ENCODE measurements at regions not wholly inside any gene's neighbourhood (a gene's known extent, or its start where the extent isn't known, plus 50 kb on each side); places are given as distances from the start of the nearest gene placed in this dataset.

- TF ChIP-seq GATA2 (IDR thresholded peaks at IDR 0.05; ENCODE audit: low read depth, low read length): no peak
- TF ChIP-seq GATA3 (IDR thresholded peaks at IDR 0.05; ENCODE audit: low read depth, low read length): no peak
These were observed 85.2 kb downstream of the IRX1 start for GRCh38 chr5:3680821-3681220.
